K562 (cell line): ENCODE measurements at regions not wholly inside any gene's neighbourhood (a gene's known extent, or its start where the extent isn't known, plus 50 kb on each side); places are given as distances from the start of the nearest gene placed in this dataset.

Experiments used
- ATAC-seq: fragments of 200-7000 bp; cut with Tn5 transposase; 3 replicates; pipeline ENCODE4 v1.9.1; 2020; ENCODE audit warnings: moderate library complexity
- BruUV-seq: library from RNA; stranded (reverse); fragments of 400-500 nt; replicated peaks from 2 replicates; lab custom pipeline; 2021; lab: Mats Ljungman, UMichigan
- CTCF ChIA-PET: fragments of 300-600 bp; formaldehyde crosslinking; extraction: SDS; loops from one replicate; lab custom pipeline; 2021; ENCODE audit warnings: low intra/inter-chr PET ratio; lab: Yijun Ruan, JAX
- POLR2A ChIA-PET: fragments of 300-600, 350-650 bp; sonication (Branson Sonifier 250); formaldehyde crosslinking; extraction: SDS; loops from one replicate; lab custom pipeline; 2021; ENCODE audit warnings: antibody characterized with exemption, inconsistent platforms; lab: Yijun Ruan, JAX
- DNase-seq, 4 experiments: peaks; one replicate each; pipeline versions ENCODE4 v3.0.0 to v3.0.0-alpha.2; 2011 to 2018; ENCODE audit warnings: low spot score in 3 of 4, mixed read lengths in 3 of 4; ENCODE audit errors: extremely low read depth in 1 of 4
- FAIRE-seq: peaks from 2 replicates; lab custom pipeline; 2011; peaks lifted over from hg19 to GRCh38; lab: Jason Lieb, UNC
- H2AFZ ChIP-seq: 2 replicates; pipeline ENCODE4 v1.6.0; 2011; ENCODE audit warnings: low read depth, low read length, control low read depth, inconsistent platforms
- H3K27ac ChIP-seq: fragments of 200-600 bp; 3 replicates; pipeline ENCODE4 v1.8.0; 2011; ENCODE audit warnings: low read depth, mild to moderate bottlenecking, control low read depth, inconsistent platforms, low read length, moderate library complexity, mixed read lengths; ENCODE audit errors: extremely low read depth
- H3K27me3 ChIP-seq, 2 experiments: fragments of 300-600 bp in 1 of 2; 2 replicates in 1 of 2; 3 replicates in 1 of 2; pipeline versions ENCODE4 v1.6.0 to v1.8.0; 2011; ENCODE audit warnings: inconsistent platforms in 2 of 2, low read length in 2 of 2, mild to moderate bottlenecking in 1 of 2, mixed read lengths in 1 of 2, moderate library complexity in 1 of 2; ENCODE audit not compliant: control insufficient read depth in 2 of 2, insufficient read depth in 2 of 2
- H3K36me3 ChIP-seq: fragments of 300-600 bp; 3 replicates; pipeline ENCODE4 v1.8.0; 2011; ENCODE audit warnings: mild to moderate bottlenecking, low read length, inconsistent platforms; ENCODE audit not compliant: control insufficient read depth, insufficient read depth
- H3K4me1 ChIP-seq, 2 experiments: fragments of 200-600 bp in 1 of 2; replicated peaks in 1 of 2; 2 replicates in 1 of 2; 3 replicates in 1 of 2; pipeline versions ENCODE4 v1.5.1 to v1.8.0; 2011; ENCODE audit warnings: inconsistent platforms in 2 of 2, low read length in 2 of 2, mild to moderate bottlenecking in 1 of 2, mixed read lengths in 1 of 2, moderate library complexity in 1 of 2; ENCODE audit not compliant: control insufficient read depth in 2 of 2, insufficient read depth in 2 of 2
- H3K4me2 ChIP-seq: 2 replicates; pipeline ENCODE4 v1.6.1; 2011; ENCODE audit warnings: low read length, control low read depth, inconsistent platforms, mixed read lengths; ENCODE audit not compliant: insufficient read depth
- H3K4me3 ChIP-seq: fragments of 200-600 bp; sonication (generic), shearing (Covaris generic); 2 replicates; pipeline ENCODE4 v1.5.1; 2016; ENCODE audit warnings: control low read depth, inconsistent platforms
- H3K79me2 ChIP-seq: fragments of 200-600 bp; 3 replicates; pipeline ENCODE4 v1.8.0; 2011; ENCODE audit warnings: low read length, inconsistent platforms; ENCODE audit not compliant: control insufficient read depth, insufficient read depth
- H3K9ac ChIP-seq, 2 experiments: 2 replicates each; pipeline versions ENCODE4 v1.6.0 to v1.6.1; 2011; ENCODE audit warnings: low read depth in 2 of 2, low read length in 2 of 2, control low read depth in 1 of 2, inconsistent platforms in 1 of 2, mild to moderate bottlenecking in 1 of 2, mixed read lengths in 1 of 2; ENCODE audit not compliant: insufficient read depth in 1 of 2
- H3K9me1 ChIP-seq: one replicate; pipeline ENCODE4 v1.6.0; 2011; ENCODE audit warnings: inconsistent platforms, mild to moderate bottlenecking, low read length, moderate library complexity; ENCODE audit not compliant: control insufficient read depth, insufficient read depth
- H3K9me3 ChIP-seq: replicated peaks from 2 replicates; pipeline ENCODE4 v1.5.1; 2011; ENCODE audit warnings: low read depth, low read length, inconsistent platforms; ENCODE audit not compliant: control insufficient read depth, insufficient read depth
- H4K20me1 ChIP-seq: replicated peaks from 2 replicates; pipeline ENCODE4 v1.6.1; 2011; ENCODE audit warnings: low read length, inconsistent platforms, mixed read lengths; ENCODE audit not compliant: control insufficient read depth, insufficient read depth
- CBFA2T3 ChIP-seq: fragments of 450-650 bp; IDR thresholded peaks from 2 replicates; pipeline ENCODE4 v1.6.1; 2017
- CBX3 ChIP-seq, 2 experiments: IDR thresholded peaks; 1 replicate in 1 of 2; 2 replicates in 1 of 2; pipeline ENCODE4 v1.6.1; 2012; ENCODE audit warnings: inconsistent platforms in 2 of 2, low read length in 2 of 2, borderline replicate concordance in 1 of 2, control low read depth in 1 of 2
- CEBPG ChIP-seq, 3 experiments: fragments of 200-800 bp in 1 of 3; sonication (Bioruptor generic) in 1 of 3; sonication (generic) in 1 of 3; formaldehyde crosslinking in 1 of 3; IDR thresholded peaks in 2 of 3; conservative IDR thresholded peaks in 1 of 3; 2 replicates each; pipeline versions ENCODE4 v1.6.1 to v1.8.0; 2016 to 2022; ENCODE audit warnings: missing compliant biosample characterization in 2 of 3, missing genetic modification characterization in 2 of 3, mild to moderate bottlenecking in 1 of 3, missing genetic modification reagents in 1 of 3
- CREBBP ChIP-seq: IDR thresholded peaks from one replicate; pipeline ENCODE4 v1.6.1; 2012; ENCODE audit warnings: low read depth, mild to moderate bottlenecking, control low read depth, inconsistent platforms, low read length
- CSDE1 ChIP-seq, 2 experiments: fragments of 450-650 bp; IDR thresholded peaks; 2 replicates each; pipeline ENCODE4 v1.6.1; 2016; ENCODE audit warnings: mild to moderate bottlenecking in 1 of 2
- ETS2 ChIP-seq: IDR thresholded peaks from 2 replicates; pipeline ENCODE4 v1.6.1; 2016; ENCODE audit warnings: borderline replicate concordance, missing genetic modification characterization, mild to moderate bottlenecking, moderate library complexity, missing compliant biosample characterization; ENCODE audit not compliant: poor library complexity, severe bottlenecking
- FOXA1 ChIP-seq: fragments of 450-650 bp; IDR thresholded peaks from 2 replicates; pipeline ENCODE4 v1.6.1; 2016; ENCODE audit warnings: mild to moderate bottlenecking, borderline replicate concordance
- FOXP1 ChIP-seq: sonication (generic); formaldehyde crosslinking; IDR thresholded peaks from 2 replicates; pipeline ENCODE4 v1.8.0; 2022; ENCODE audit warnings: mild to moderate bottlenecking, missing genetic modification reagents
- GABPA ChIP-seq: fragments of 200-800 bp; sonication (Bioruptor generic); conservative IDR thresholded peaks from 2 replicates; pipeline ENCODE4 v1.6.1; 2016; ENCODE audit warnings: low read depth, missing genetic modification characterization, missing compliant biosample characterization
- MNT ChIP-seq, 2 experiments: fragments of 450-650 bp; conservative IDR thresholded peaks; 2 replicates each; pipeline ENCODE4 v1.6.1; 2017; ENCODE audit warnings: mild to moderate bottlenecking in 2 of 2, moderate library complexity in 2 of 2
- NR2C2 ChIP-seq, 2 experiments: fragments of 200-800 bp in 1 of 2; sonication (Bioruptor generic) in 1 of 2; sonication (generic) in 1 of 2; formaldehyde crosslinking in 1 of 2; IDR thresholded peaks; 2 replicates each; pipeline versions ENCODE4 v1.6.1 to v1.8.0; 2016 to 2022; ENCODE audit warnings: mild to moderate bottlenecking in 1 of 2, missing compliant biosample characterization in 1 of 2, missing genetic modification characterization in 1 of 2, missing genetic modification reagents in 1 of 2
- POLR2G ChIP-seq: fragments of 200-400 bp; formaldehyde crosslinking; IDR thresholded peaks from 2 replicates; pipeline ENCODE4 v1.6.1; 2017; ENCODE audit warnings: low read depth, mild to moderate bottlenecking, antibody characterized with exemption, low read length, moderate library complexity
- POU5F1 ChIP-seq: fragments of 150-350 bp; IDR thresholded peaks from 2 replicates; pipeline ENCODE4 v1.6.1; 2014; ENCODE audit warnings: borderline replicate concordance, low read length, low read depth, mild to moderate bottlenecking; ENCODE audit not compliant: partially characterized antibody
- SMARCB1 ChIP-seq: IDR thresholded peaks from 2 replicates; pipeline ENCODE4 v1.6.1; 2011; ENCODE audit warnings: improper control_type of control experiment, low read depth; ENCODE audit not compliant: insufficient read length
- XRCC5 ChIP-seq: fragments of 200-400 bp; formaldehyde crosslinking; IDR thresholded peaks from 2 replicates; pipeline ENCODE4 v1.6.1; 2017; ENCODE audit warnings: low read depth, mild to moderate bottlenecking, low read length
- ZKSCAN3 ChIP-seq: fragments of 250-450 bp; sonication (Bioruptor Pico); IDR thresholded peaks from 2 replicates; pipeline ENCODE4 v1.4.0; 2020
- WGBS: fragments of 100-300 bp; shearing (Covaris generic); methylation state at CpG from one replicate; pipeline ENCODE4 v1.1.6; 2016; ENCODE audit warnings: low coverage, mixed read lengths; ENCODE audit not compliant: insufficient coverage; ENCODE audit errors: missing lambda C conversion rate; 5-methylcytosine and 5-hydroxymethylcytosine counted together
- in situ Hi-C: fragments of 300-500 bp; cut with MboI; formaldehyde crosslinking; loops from 4 replicates; pipeline ENCODE4 v1.15.0; 2018; ENCODE audit warnings: inconsistent platforms, mixed read lengths
- intact Hi-C: fragments of 100-400 bp; cut with micrococcal nuclease; formaldehyde crosslinking; loops from 2 replicates; pipeline ENCODE4 v1.14.2; 2022
- TF ChIP-seq, protein P1 (sequence below): sonication (generic); IDR thresholded peaks from 2 replicates; pipeline ENCODE4 v1.6.1; 2016
- TF ChIP-seq, protein P2 (sequence below): IDR thresholded peaks from 2 replicates; pipeline ENCODE4 v1.6.1; 2011; ENCODE audit not compliant: insufficient read length; ENCODE audit errors: extremely low read depth

DNA sequence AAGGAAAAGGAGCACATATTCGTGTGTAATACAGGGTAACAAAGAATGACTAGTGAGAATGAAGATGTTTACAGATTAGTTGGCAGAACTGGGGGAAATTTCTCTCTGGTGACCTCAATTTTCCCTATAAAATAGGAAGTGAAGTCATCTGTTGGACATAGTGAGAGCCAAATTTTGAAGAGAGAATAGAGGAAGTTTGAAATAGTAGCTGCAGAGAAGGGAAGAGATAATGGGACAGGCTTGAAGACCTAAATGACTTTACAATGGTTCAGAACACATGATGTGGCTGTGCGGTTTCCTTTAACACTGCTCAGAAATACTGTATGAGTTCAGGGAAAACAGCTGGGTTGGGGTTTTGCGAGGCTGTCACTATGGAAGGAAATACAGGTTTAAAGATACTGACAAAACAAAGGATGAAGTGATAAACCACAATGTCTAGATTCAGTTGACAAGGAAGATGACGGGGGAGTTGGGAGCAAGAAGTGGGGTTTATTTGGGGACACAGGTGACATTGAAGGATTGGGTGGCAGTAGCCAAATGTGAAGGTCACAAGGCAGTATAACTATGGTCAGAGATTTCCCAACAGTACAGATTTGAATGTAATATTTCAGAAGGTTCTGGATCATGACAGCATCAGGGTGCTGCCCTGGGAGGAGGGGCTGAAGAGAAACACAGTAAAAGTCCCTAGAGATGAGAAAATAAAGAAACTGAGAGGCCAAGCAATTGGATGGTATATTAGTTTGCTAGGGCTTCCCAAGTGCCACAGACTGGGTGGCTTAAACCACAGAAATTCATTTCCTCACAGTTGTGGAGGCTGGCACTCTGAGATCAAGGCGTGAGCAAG lies 82.6 kb upstream of the TANK start:
- no peaks in the 10 kb centered on the region; a peak in 1 of 5 replicates for H3K4me1 ChIP-seq
- 1% methylated on average over 5 of the region's 5 CpGs for WGBS
- H3K4me2 ChIP-seq: no peak overlapping the region
- no peak for DNase-seq
- BruUV-seq: no TSS peak
- H2AFZ ChIP-seq: no peak overlapping the region
- H3K9me3 ChIP-seq: no peaks in the 10 kb centered on the region
- H3K9me1 ChIP-seq: no peaks in the 10 kb centered on the region
- no peaks in the 10 kb centered on the region for H3K36me3 ChIP-seq
- H3K27me3 ChIP-seq: no peaks in the 10 kb centered on the region
- ChIA-PET CTCF (no interaction called here), POLR2A (no interaction called here)
- H3K4me3 ChIP-seq: no peak overlapping the region
- FAIRE-seq: no peak
- in situ Hi-C loops: no loop called here
- no peak overlapping the region for H3K27ac ChIP-seq
- no peak; the same call in 2 of the 3 replicates for ATAC-seq
- no peaks in the 10 kb centered on the region for H3K79me2 ChIP-seq
- intact Hi-C loops: no loop called here
- H4K20me1 ChIP-seq: no peaks in the 10 kb centered on the region
- H3K9ac ChIP-seq: no peak overlapping the region
- TF ChIP-seq CREBBP (no peak), SMARCB1 (no peak), POU5F1 (no peak), ETS2 (tag) (no peak), FOXA1 (no peak), ZKSCAN3 (CRISPR knock-in tag) (no peak), CSDE1 (IDR thresholded peaks at IDR 0.05) (no peak), FOXP1 (CRISPR knock-in tag) (no peak), CBX3 (IDR thresholded peaks at IDR 0.05; ENCODE audit: borderline replicate concordance in 1 of 2, low read length in 2 of 2) (no peak), MNT (conservative IDR thresholded peaks at IDR 0.05) (no peak), NR2C2 (CRISPR knock-in tag; IDR thresholded peaks at IDR 0.05) (no peak), NR2C2 (tag; IDR thresholded peaks at IDR 0.05) (peak; percentile 54; the same call in 1 of the 2 replicates), CEBPG (CRISPR knock-in tag; IDR thresholded peaks at IDR 0.05) (no peak), CEBPG (tag; conservative IDR thresholded peaks at IDR 0.05 in 1 of 2, IDR thresholded peaks at IDR 0.05 in 1 of 2) (peak in 1 of 2 experiments; percentile 52; a peak in 1 of 4 replicates), CBFA2T3 (no peak), POLR2G (no peak), XRCC5 (no peak), GABPA (peak; percentile 68)
- TF ChIP-seq, protein P1, sequence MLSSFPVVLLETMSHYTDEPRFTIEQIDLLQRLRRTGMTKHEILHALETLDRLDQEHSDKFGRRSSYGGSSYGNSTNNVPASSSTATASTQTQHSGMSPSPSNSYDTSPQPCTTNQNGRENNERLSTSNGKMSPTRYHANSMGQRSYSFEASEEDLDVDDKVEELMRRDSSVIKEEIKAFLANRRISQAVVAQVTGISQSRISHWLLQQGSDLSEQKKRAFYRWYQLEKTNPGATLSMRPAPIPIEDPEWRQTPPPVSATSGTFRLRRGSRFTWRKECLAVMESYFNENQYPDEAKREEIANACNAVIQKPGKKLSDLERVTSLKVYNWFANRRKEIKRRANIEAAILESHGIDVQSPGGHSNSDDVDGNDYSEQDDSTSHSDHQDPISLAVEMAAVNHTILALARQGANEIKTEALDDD: no peak
- TF ChIP-seq, protein P2, sequence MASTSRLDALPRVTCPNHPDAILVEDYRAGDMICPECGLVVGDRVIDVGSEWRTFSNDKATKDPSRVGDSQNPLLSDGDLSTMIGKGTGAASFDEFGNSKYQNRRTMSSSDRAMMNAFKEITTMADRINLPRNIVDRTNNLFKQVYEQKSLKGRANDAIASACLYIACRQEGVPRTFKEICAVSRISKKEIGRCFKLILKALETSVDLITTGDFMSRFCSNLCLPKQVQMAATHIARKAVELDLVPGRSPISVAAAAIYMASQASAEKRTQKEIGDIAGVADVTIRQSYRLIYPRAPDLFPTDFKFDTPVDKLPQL: no peak
